ENCODE measurements at regions not wholly inside any gene's neighbourhood (a gene's known extent, or its start where the extent isn't known, plus 50 kb on each side); places are given as distances from the start of the nearest gene placed in this dataset.
A peak's percentile ranks its signal among the peaks of the same experiment; 100 is the strongest.

GRCh38 chr3:66938338-66938963 is 59.7 kb upstream of the KBTBD8 start:
- no peaks in the 10 kb centered on the region for H3K9me3 ChIP-seq (replicated peaks; ENCODE audit: control insufficient read depth, low read depth, low read length)
- no peak overlapping the region for H3K4me3 ChIP-seq (ENCODE audit: low read length)
- peak; percentile 84 for DNase-seq
- H3K36me3 ChIP-seq (ENCODE audit: control insufficient read depth, insufficient read depth, low read length) = no peaks in the 10 kb centered on the region
- no peaks in the 10 kb centered on the region for H3K4me1 ChIP-seq (ENCODE audit: control insufficient read depth, insufficient read depth, low read length)
- no peak overlapping the region for H3K27ac ChIP-seq (ENCODE audit: low read length)
- no peaks in the 10 kb centered on the region for H3K27me3 ChIP-seq (ENCODE audit: control insufficient read depth, insufficient read depth, low read length)
- WGBS (ENCODE audit: insufficient coverage) = no CpG with 5 or more reads among the region's 5 CpGs

GRCh38 chr3:66948041-66948440 is 50.1 kb upstream of the KBTBD8 start:
- H3K36me3 ChIP-seq (ENCODE audit: control insufficient read depth, insufficient read depth, low read length) = no peaks in the 10 kb centered on the region
- WGBS (ENCODE audit: insufficient coverage) = no CpG with 5 or more reads among the region's 2 CpGs
- DNase-seq = no peak
- H3K27ac ChIP-seq (ENCODE audit: low read length) = no peak overlapping the region
- no peaks in the 10 kb centered on the region for H3K4me1 ChIP-seq (ENCODE audit: control insufficient read depth, insufficient read depth, low read length)
- no peaks in the 10 kb centered on the region for H3K9me3 ChIP-seq (replicated peaks; ENCODE audit: control insufficient read depth, low read depth, low read length)
- H3K27me3 ChIP-seq (ENCODE audit: control insufficient read depth, insufficient read depth, low read length) = no peaks in the 10 kb centered on the region
- H3K4me3 ChIP-seq (ENCODE audit: low read length) = no peak overlapping the region

Measured in muscle of leg (tissue), 3 donors.